ENCODE measurements at regions not wholly inside any gene's neighbourhood (a gene's known extent, or its start where the extent isn't known, plus 50 kb on each side); places are given as distances from the start of the nearest gene placed in this dataset.
A peak's percentile ranks its signal among the peaks of the same experiment; 100 is the strongest.

DNA sequence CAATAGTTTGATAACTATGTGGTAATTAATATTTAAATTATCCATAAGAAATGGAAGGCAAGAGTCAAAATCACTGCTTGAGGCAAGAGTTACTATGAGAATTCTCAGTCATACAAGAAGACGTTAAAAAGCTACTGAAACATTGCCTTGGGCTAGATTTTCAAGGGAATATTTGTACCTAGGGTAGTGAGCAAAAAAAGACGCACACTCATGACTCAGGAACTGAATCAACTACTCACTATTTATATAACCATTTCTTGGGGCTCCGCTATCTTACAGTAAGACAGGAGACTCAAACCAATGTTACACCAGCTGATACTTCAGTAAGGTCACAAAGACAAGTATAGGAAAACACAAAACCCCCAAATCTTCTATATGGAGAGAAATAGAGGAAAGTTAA lies 151.5 kb upstream of the RNPC3 start:
- intact Hi-C loops (cut with micrococcal nuclease) = no loop called here
- Mint-ChIP-seq H3K27ac (no peak overlapping the region), H3K27me3 (no peaks in the 10 kb centered on the region), H3K4me1 (no peaks in the 10 kb centered on the region), H3K4me3 (no peak overlapping the region), H3K36me3 (ENCODE audit: low read depth) (no peaks in the 10 kb centered on the region), H3K9me3 (no peaks in the 10 kb centered on the region)
- DNase-seq = no peak

DNA sequence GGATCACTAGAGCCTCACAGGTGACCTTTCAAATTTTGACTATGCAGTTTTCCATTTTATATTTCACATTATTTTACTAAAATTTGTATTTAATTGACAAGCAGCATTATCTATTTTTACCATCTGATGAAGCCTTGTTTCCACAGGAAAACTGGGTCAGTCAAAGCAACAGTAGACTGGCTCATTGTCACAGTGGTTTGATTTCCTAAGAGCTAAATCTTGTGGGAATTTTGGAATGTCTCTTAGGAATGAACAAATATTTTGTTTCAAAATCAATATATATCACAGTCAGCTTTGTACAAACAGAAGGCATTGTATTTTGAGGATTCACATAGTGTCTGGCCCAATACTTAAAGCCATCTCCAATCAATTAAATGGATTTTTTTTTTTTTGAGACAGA lies 152.6 kb upstream of the RNPC3 start:
- Mint-ChIP-seq H3K4me3 (no peak overlapping the region), H3K27ac (no peak overlapping the region), H3K27me3 (no peaks in the 10 kb centered on the region), H3K9me3 (no peaks in the 10 kb centered on the region), H3K4me1 (no peaks in the 10 kb centered on the region), H3K36me3 (ENCODE audit: low read depth) (no peaks in the 10 kb centered on the region)
- intact Hi-C loops (cut with micrococcal nuclease) = no loop called here
- DNase-seq = no peak

DNA sequence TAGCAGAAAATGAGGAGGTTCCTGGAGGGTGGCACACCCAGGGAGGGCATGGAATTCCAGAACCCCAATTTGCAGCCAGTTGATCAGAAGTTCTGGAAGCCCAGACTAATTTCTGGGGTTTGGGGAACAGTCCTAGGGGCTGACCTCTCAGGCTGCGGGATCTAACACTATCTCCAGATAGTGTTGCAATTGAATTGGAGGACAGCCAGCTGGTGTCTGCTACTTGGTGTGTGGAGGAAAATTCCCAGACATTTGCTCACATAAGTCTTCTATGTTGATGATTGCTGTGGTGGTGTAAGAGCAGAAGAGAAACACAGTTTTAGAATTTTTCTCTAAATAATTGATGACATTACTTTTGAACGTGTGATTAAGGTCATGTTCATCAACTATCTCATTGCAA lies 154.3 kb upstream of the RNPC3 start:
- DNase-seq = no peak
- no peaks in the 10 kb centered on the region for H3K36me3 Mint-ChIP-seq (ENCODE audit: low read depth)
- H3K4me1 Mint-ChIP-seq = no peaks in the 10 kb centered on the region
- H3K4me3 Mint-ChIP-seq = no peak overlapping the region
- H3K27me3 Mint-ChIP-seq = no peaks in the 10 kb centered on the region
- intact Hi-C loops (cut with micrococcal nuclease) = no loop called here
- H3K27ac Mint-ChIP-seq = no peak overlapping the region
- no peaks in the 10 kb centered on the region for H3K9me3 Mint-ChIP-seq

GRCh38 chr1:103367186-103367585 lies 158.3 kb upstream of the RNPC3 start:
- DNase-seq = no peak
- H3K36me3 Mint-ChIP-seq (ENCODE audit: low read depth) = no peaks in the 10 kb centered on the region
- no peaks in the 10 kb centered on the region for H3K4me1 Mint-ChIP-seq
- no peaks in the 10 kb centered on the region for H3K9me3 Mint-ChIP-seq
- H3K4me3 Mint-ChIP-seq = no peak overlapping the region
- H3K27me3 Mint-ChIP-seq = no peaks in the 10 kb centered on the region
- no peak overlapping the region for H3K27ac Mint-ChIP-seq
- intact Hi-C loops (cut with micrococcal nuclease) = loop anchor here (5.0 kb wide), 1 partner anchor 160 kb away; the partner anchor contains the start of gene RNPC3

DNA sequence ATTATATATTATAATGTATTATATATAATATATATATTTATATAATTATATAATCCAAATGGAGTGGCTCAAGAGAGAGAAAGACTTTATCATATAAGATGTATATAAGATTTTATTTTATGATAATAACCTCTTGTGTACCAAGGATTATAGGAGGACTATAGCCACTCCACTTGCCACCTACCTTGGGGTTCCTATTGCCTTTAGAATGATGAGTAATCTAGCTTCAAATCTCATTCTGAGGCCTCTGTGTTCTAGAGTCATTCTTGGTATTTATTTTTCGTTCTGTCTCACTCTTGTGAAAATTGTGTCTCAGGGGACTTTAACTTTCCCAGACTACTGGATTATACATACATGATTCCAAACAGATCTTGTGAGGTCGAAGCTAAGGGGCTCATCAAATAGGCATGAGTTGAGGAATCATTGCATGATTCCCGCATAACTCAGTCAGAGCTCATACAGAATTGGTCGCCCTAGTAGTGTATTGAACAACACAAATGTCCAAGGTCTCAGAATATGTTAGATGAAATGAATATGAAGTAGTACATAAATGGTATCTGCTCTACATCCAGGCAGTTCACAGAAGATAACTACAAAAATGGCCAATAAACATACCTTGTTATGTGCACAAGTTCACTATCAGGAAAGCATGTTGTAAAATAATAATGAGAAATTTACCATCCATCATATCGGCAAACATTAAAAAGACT lies 159.5 kb upstream of the RNPC3 start:
- H3K4me1 Mint-ChIP-seq = no peaks in the 10 kb centered on the region
- H3K27ac Mint-ChIP-seq = peak overlapping the region; percentile 10
- no peaks in the 10 kb centered on the region for H3K36me3 Mint-ChIP-seq (ENCODE audit: low read depth)
- intact Hi-C loops (cut with micrococcal nuclease) = loop anchor here (5.0 kb wide), 1 partner anchor 161 kb away; the partner anchor contains the start of gene RNPC3
- H3K9me3 Mint-ChIP-seq = no peaks in the 10 kb centered on the region
- H3K4me3 Mint-ChIP-seq = no peak overlapping the region
- no peak for DNase-seq
- no peaks in the 10 kb centered on the region for H3K27me3 Mint-ChIP-seq

DNA sequence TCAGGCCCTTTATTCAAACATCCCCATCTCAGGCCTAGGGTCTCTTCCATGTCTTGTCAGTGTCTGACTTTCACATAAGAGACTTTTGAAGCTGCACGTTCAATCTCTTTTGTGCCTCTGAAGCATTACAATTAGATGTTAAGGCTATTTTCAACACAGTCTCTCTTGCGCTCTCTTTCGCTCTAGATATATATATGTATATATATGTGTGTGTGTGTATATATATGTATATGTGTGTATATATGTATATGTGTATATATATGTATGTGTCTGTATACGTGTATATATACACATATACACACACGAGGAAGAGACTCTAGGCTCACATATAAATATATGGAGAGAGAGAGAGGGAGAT lies 162.5 kb upstream of the RNPC3 start:
- Mint-ChIP-seq H3K27me3 (no peaks in the 10 kb centered on the region), H3K4me1 (no peaks in the 10 kb centered on the region), H3K4me3 (no peak overlapping the region), H3K9me3 (no peaks in the 10 kb centered on the region), H3K27ac (no peak overlapping the region), H3K36me3 (ENCODE audit: low read depth) (no peaks in the 10 kb centered on the region)
- DNase-seq = no peak
- intact Hi-C loops (cut with micrococcal nuclease) = no loop called here

DNA sequence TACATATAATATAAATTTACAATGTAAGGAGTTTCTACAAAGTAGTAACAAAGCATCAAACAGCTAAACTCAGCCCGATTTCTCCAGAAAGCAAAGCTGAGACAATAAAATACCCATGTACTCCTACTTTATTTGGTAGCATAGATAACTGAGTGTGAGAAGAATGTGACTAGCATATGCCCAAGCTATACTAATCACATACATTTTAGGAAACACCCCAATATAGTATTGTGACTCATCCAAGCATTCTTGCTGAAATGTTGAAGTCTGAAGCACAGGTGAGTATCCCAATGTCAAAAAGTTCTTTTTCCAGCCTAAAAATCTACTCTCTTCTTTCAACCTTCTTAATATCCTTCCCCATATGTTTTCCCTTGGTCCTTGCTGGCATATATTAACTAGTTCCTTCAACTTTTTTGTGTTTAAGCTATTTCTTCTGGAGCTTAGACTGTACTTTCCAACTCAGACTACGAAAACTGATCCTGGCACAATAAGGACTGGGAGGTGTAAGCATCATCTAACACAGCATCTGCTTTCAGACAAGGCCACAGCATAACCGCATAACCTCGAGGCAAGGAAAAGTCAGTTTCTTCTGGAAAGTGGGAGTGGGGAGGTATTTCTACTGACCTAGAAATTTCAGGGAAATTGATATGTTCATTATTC lies 163.0 kb upstream of the RNPC3 start:
- Mint-ChIP-seq H3K27me3 (no peaks in the 10 kb centered on the region), H3K36me3 (ENCODE audit: low read depth) (no peaks in the 10 kb centered on the region), H3K27ac (no peak overlapping the region), H3K4me3 (no peak overlapping the region), H3K4me1 (no peaks in the 10 kb centered on the region), H3K9me3 (no peaks in the 10 kb centered on the region)
- peak; percentile 58 for DNase-seq
- intact Hi-C loops (cut with micrococcal nuclease) = loop anchor here (1.0 kb wide), 1 partner anchor 8 kb away; no protein-coding TSS in a partner anchor

DNA sequence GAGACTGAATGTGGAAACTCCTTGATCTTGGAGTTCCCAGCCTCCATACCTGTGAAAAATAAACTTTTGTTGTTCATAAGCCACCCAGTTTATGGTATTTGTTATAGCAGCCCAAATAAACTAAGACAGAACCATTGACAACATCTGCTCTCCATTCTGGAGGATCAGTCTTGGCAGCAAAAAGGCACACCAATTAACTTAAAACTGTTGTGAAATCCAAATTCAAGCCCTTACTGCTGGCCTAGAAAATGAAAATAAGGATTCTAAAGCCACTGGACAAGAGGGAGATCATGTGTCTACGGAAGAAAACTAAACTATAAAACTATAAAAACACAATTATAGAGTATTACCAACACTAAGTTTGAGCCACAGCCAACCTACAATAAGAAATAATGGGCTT lies 172.1 kb upstream of the RNPC3 start:
- no peak overlapping the region for H3K4me3 Mint-ChIP-seq
- H3K36me3 Mint-ChIP-seq (ENCODE audit: low read depth) = no peaks in the 10 kb centered on the region
- no peaks in the 10 kb centered on the region for H3K27me3 Mint-ChIP-seq
- no peaks in the 10 kb centered on the region for H3K4me1 Mint-ChIP-seq
- no peak for DNase-seq
- intact Hi-C loops (cut with micrococcal nuclease) = no loop called here
- peaks cover 5% of the 10 kb centered on the region for H3K9me3 Mint-ChIP-seq
- H3K27ac Mint-ChIP-seq = no peak overlapping the region

DNA sequence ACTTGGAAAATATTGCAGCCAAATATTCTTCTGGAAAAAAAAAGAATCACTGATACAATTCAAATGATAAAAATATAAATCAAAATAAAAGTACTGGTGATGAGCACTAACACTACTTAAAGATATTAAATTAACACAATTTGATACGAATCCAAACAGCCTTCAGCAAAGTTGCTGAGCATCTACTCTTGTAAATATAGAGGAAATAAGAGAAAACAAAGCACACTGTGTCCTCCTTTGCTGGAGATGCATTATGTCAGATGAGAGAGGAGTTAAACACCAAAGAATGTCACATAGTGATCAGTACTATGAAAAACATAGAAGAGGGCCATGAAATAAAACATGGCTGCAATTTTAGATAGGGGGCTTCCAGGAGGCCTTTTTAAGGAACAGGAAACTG lies 177.4 kb upstream of the RNPC3 start:
- DNase-seq = no peak
- Mint-ChIP-seq H3K4me1 (no peaks in the 10 kb centered on the region), H3K27me3 (no peaks in the 10 kb centered on the region), H3K27ac (no peak overlapping the region), H3K36me3 (ENCODE audit: low read depth) (no peaks in the 10 kb centered on the region), H3K9me3 (no peaks in the 10 kb centered on the region), H3K4me3 (no peak overlapping the region)
- intact Hi-C loops (cut with micrococcal nuclease) = no loop called here

GRCh38 chr1:103344930-103345329 lies 180.6 kb upstream of the RNPC3 start:
- intact Hi-C loops (cut with micrococcal nuclease) = no loop called here
- no peaks in the 10 kb centered on the region for H3K9me3 Mint-ChIP-seq
- DNase-seq = no peak
- H3K4me3 Mint-ChIP-seq = no peak overlapping the region
- H3K27me3 Mint-ChIP-seq = no peaks in the 10 kb centered on the region
- H3K4me1 Mint-ChIP-seq = no peaks in the 10 kb centered on the region
- no peak overlapping the region for H3K27ac Mint-ChIP-seq
- H3K36me3 Mint-ChIP-seq (ENCODE audit: low read depth) = no peaks in the 10 kb centered on the region

DNA sequence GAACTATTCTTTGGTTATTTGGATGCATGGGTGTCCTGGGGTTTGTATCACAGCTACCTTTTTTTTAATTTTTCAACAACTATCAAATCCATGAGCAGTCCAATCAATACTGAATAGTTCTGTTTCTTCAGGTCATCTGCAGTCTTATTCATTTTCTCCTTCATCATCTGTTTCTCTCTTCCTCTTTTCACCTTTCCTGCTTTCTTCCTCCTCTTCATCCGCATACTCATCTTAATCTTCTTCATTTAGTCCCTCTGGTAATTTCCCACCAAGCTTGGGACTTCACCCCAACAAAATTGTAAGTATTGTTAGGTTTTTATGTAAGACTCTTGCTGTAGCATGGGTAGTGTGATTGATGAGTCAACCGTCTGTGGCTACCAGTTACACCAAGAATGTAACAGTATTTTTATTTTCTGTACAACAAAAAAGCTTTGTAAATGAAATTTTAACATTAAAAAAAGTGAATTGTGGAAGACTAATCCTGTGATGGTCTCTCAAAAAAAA lies 184.1 kb upstream of the RNPC3 start:
- Mint-ChIP-seq H3K27ac (no peak overlapping the region), H3K4me3 (no peak overlapping the region), H3K9me3 (no peaks in the 10 kb centered on the region), H3K27me3 (no peaks in the 10 kb centered on the region), H3K36me3 (ENCODE audit: low read depth) (no peaks in the 10 kb centered on the region), H3K4me1 (no peaks in the 10 kb centered on the region)
- intact Hi-C loops (cut with micrococcal nuclease) = no loop called here
- no peak for DNase-seq

DNA sequence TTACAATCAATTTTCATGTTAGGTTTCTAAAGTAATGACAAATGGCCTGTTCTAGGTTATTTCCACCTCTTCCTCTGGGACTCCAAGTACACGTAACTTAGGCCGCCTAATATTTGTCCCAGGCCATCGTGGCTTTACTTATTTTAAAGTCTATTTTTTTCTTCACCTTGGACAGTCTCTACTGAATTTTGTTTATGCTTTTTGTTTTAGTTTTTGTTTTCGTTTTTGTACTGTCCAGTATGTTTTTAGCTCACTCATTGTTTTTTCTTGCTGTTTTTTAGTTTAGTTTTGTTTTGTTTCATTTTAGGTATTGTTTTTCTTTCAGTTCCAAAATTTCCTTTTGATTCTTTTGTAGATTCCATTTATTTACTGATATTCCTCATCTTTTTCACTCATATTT lies 187.7 kb upstream of the RNPC3 start:
- Mint-ChIP-seq H3K9me3 (no peaks in the 10 kb centered on the region), H3K4me1 (no peaks in the 10 kb centered on the region), H3K27ac (no peak overlapping the region), H3K4me3 (no peak overlapping the region), H3K27me3 (no peaks in the 10 kb centered on the region), H3K36me3 (ENCODE audit: low read depth) (no peaks in the 10 kb centered on the region)
- intact Hi-C loops (cut with micrococcal nuclease) = no loop called here
- DNase-seq = no peak

- no peaks in the 10 kb centered on the region for H3K4me1 Mint-ChIP-seq
- H3K9me3 Mint-ChIP-seq = no peaks in the 10 kb centered on the region
- no peak overlapping the region for H3K4me3 Mint-ChIP-seq
- no peak overlapping the region for H3K27ac Mint-ChIP-seq
- no peaks in the 10 kb centered on the region for H3K27me3 Mint-ChIP-seq
- H3K36me3 Mint-ChIP-seq (ENCODE audit: low read depth) = no peaks in the 10 kb centered on the region
- DNase-seq = no peak
- intact Hi-C loops (cut with micrococcal nuclease) = no loop called here
Measured at GRCh38 chr1:103336408-103336807, 189.1 kb upstream of the RNPC3 start.

GRCh38 chr1:103333141-103333540 lies 192.4 kb upstream of the RNPC3 start:
- intact Hi-C loops (cut with micrococcal nuclease) = no loop called here
- DNase-seq = no peak
- Mint-ChIP-seq H3K36me3 (ENCODE audit: low read depth) (no peaks in the 10 kb centered on the region), H3K4me3 (no peak overlapping the region), H3K9me3 (no peaks in the 10 kb centered on the region), H3K27me3 (no peaks in the 10 kb centered on the region), H3K27ac (no peak overlapping the region), H3K4me1 (no peaks in the 10 kb centered on the region)

Measured in activated CD4-positive, alpha-beta T cell treated with anti-CD3 and anti-CD28 coated beads, Interleukin-2, amount 10 ng/mL, durations not matched to agents 24 days and 14 days (primary cell).